ENCODE measurements at regions not wholly inside any gene's neighbourhood (a gene's known extent, or its start where the extent isn't known, plus 50 kb on each side); places are given as distances from the start of the nearest gene placed in this dataset.

GRCh38 chr4:60088807-60089486, 1111.2 kb upstream of the ADGRL3 start:
- Histone ChIP-seq H3K4me1 (no peaks in the 10 kb centered on the region), H3K27ac (no peak overlapping the region), H3K36me3 (no peaks in the 10 kb centered on the region), H3K9me3 (peaks cover 0 to 13% (median 0%) of the 10 kb centered on the region in 12 donors), H3K4me3 (no peak overlapping the region), H3K27me3 (no peaks in the 10 kb centered on the region)
- no peak for TF ChIP-seq CTCF (IDR thresholded peaks at IDR 0.05)
- TF ChIP-seq POLR2A (IDR thresholded peaks at IDR 0.05) = no peak
- intact Hi-C loops (cut with DNase I) = no loop called here
- ATAC-seq (no peak), DNase-seq (no peak)
- 50 to 76% (median 74%) methylated on average over 3 of the region's 3 CpGs for WGBS, 4 donors

GRCh38 chr4:60089546-60090273, 1110.4 kb upstream of the ADGRL3 start:
- DNase-seq (no peak), ATAC-seq (no peak)
- H3K36me3 ChIP-seq = no peaks in the 10 kb centered on the region
- H3K27ac ChIP-seq = no peak overlapping the region
- H3K9me3 ChIP-seq = peaks cover 0 to 13% (median 0%) of the 10 kb centered on the region in 12 donors
- WGBS, 4 donors = 61 to 72% (median 71%) methylated on average over 3 of the region's 3 CpGs
- TF ChIP-seq POLR2A (IDR thresholded peaks at IDR 0.05) (no peak), CTCF (IDR thresholded peaks at IDR 0.05) (no peak)
- no peaks in the 10 kb centered on the region for H3K27me3 ChIP-seq
- H3K4me3 ChIP-seq = no peak overlapping the region
- H3K4me1 ChIP-seq = no peaks in the 10 kb centered on the region
- intact Hi-C loops (cut with DNase I) = no loop called here

GRCh38 chr4:60096676-60097075, 1103.5 kb upstream of the ADGRL3 start:
- intact Hi-C loops (cut with DNase I) = no loop called here

More at GRCh38 chr4:60096676-60097075, 1103.5 kb upstream of the ADGRL3 start:
- peaks cover 0 to 6% (median 0%) of the 10 kb centered on the region in 12 donors for H3K9me3 ChIP-seq
- ATAC-seq = no peak
- 0% methylated on average over 1 of the region's 1 CpG for WGBS, 4 donors
- no peak overlapping the region for H3K27ac ChIP-seq
- no peaks in the 10 kb centered on the region for H3K27me3 ChIP-seq
- no peak overlapping the region for H3K4me3 ChIP-seq
- TF ChIP-seq CTCF (IDR thresholded peaks at IDR 0.05) = no peak
- TF ChIP-seq POLR2A (IDR thresholded peaks at IDR 0.05) = no peak
- DNase-seq = no peak
- no peaks in the 10 kb centered on the region for H3K4me1 ChIP-seq
- H3K36me3 ChIP-seq = no peaks in the 10 kb centered on the region

Measured in heart left ventricle (tissue), 16 donors.